Bronchial epithelial cell (primary cell): ENCODE measurements at regions not wholly inside any gene's neighbourhood (a gene's known extent, or its start where the extent isn't known, plus 50 kb on each side); places are given as distances from the start of the nearest gene placed in this dataset.

Experiments
- DNase-seq: peaks from one replicate; pipeline ENCODE4 v3.0.0-alpha.2; 2010; ENCODE audit warnings: low read depth
- FAIRE-seq: peaks from 2 replicates; lab custom pipeline; 2011; peaks lifted over from hg19 to GRCh38; lab: Jason Lieb, UNC
- H3K27me3 ChIP-seq: 2 replicates; pipeline ENCODE4 v1.5.1; 2011; ENCODE audit warnings: low read length; ENCODE audit not compliant: control insufficient read depth, insufficient read depth
- H3K36me3 ChIP-seq: 2 replicates; pipeline ENCODE4 v1.5.1; 2011; ENCODE audit warnings: low read length; ENCODE audit not compliant: control insufficient read depth, insufficient read depth
- H3K4me3 ChIP-seq: 2 replicates; pipeline ENCODE4 v1.5.1; 2011; ENCODE audit warnings: mild to moderate bottlenecking, low read depth, low read length, control low read depth
- CTCF ChIP-seq: IDR thresholded peaks from 2 replicates; pipeline ENCODE4 v1.5.1; 2011; ENCODE audit warnings: mild to moderate bottlenecking, moderate library complexity, low read length, control low read depth, inconsistent platforms; ENCODE audit not compliant: insufficient read depth, severe bottlenecking

- no peak for FAIRE-seq
- TF ChIP-seq CTCF = no peak
- Histone ChIP-seq H3K4me3 (no peak overlapping the region), H3K36me3 (no peaks in the 10 kb centered on the region), H3K27me3 (no peaks in the 10 kb centered on the region)
- no peak for DNase-seq
These were observed 252.8 kb downstream of the TMA16 start for GRCh38 chr4:163747293-163747692.

GRCh38 chr4:163747886-163748285 lies 253.4 kb downstream of the TMA16 start:
- no peak for DNase-seq
- FAIRE-seq = no peak
- no peaks in the 10 kb centered on the region for H3K36me3 ChIP-seq
- no peaks in the 10 kb centered on the region for H3K27me3 ChIP-seq
- H3K4me3 ChIP-seq = no peak overlapping the region
- TF ChIP-seq CTCF = no peak

- no peaks in the 10 kb centered on the region for H3K27me3 ChIP-seq
- DNase-seq = peak; percentile 47
- H3K4me3 ChIP-seq = no peak overlapping the region
- no peak for FAIRE-seq
- no peak for TF ChIP-seq CTCF
- no peaks in the 10 kb centered on the region for H3K36me3 ChIP-seq
These were observed 254.0 kb downstream of the TMA16 start for GRCh38 chr4:163748449-163748848.

- TF ChIP-seq CTCF = peak; percentile 47
- DNase-seq = peak; percentile 38
- FAIRE-seq = no peak
- no peaks in the 10 kb centered on the region for H3K36me3 ChIP-seq
- H3K4me3 ChIP-seq = no peak overlapping the region
- H3K27me3 ChIP-seq = no peaks in the 10 kb centered on the region
These were observed 260.5 kb downstream of the TMA16 start for GRCh38 chr4:163755013-163755412.

- no peak for FAIRE-seq
- no peaks in the 10 kb centered on the region for H3K36me3 ChIP-seq
- TF ChIP-seq CTCF = no peak
- H3K4me3 ChIP-seq = no peak overlapping the region
- DNase-seq = no peak
- H3K27me3 ChIP-seq = no peaks in the 10 kb centered on the region
These were observed 262.7 kb downstream of the TMA16 start for GRCh38 chr4:163757219-163757618.

- Histone ChIP-seq H3K4me3 (no peak overlapping the region), H3K36me3 (no peaks in the 10 kb centered on the region), H3K27me3 (no peaks in the 10 kb centered on the region)
- FAIRE-seq = no peak
- TF ChIP-seq CTCF = no peak
- DNase-seq = no peak
These were observed 263.5 kb downstream of the TMA16 start for GRCh38 chr4:163758032-163758431.
